ENCODE measurements at regions not wholly inside any gene's neighbourhood (a gene's known extent, or its start where the extent isn't known, plus 50 kb on each side); places are given as distances from the start of the nearest gene placed in this dataset.

- CTCF ChIA-PET (ENCODE audit: partially characterized antibody), result interaction anchor here (1.0 to 5.1 kb wide), 6 partner anchors 10 to 33 kb away, joined by 3 to 27 read pairs (median 6); no protein-coding TSS in a partner anchor
- H2AFZ ChIP-seq (ENCODE audit: low read length), result no peak overlapping the region
- TF ChIP-seq CEBPB (IDR thresholded peaks at IDR 0.05; ENCODE audit: low read depth, low read length) (no peak), CHD2 (IDR thresholded peaks at IDR 0.05; ENCODE audit: low read length) (no peak), RBBP5 (IDR thresholded peaks at IDR 0.05; ENCODE audit: borderline replicate concordance, low read depth, low read length) (no peak), ATF2 (IDR thresholded peaks at IDR 0.05; ENCODE audit: low read length) (no peak), NRF1 (IDR thresholded peaks at IDR 0.05; ENCODE audit: low read depth, low read length) (no peak), RFX5 (IDR thresholded peaks at IDR 0.05; ENCODE audit: borderline replicate concordance, low read depth, low read length) (no peak), JUND (IDR thresholded peaks at IDR 0.05; ENCODE audit: low read length) (no peak), CREB1 (IDR thresholded peaks at IDR 0.05) (no peak), USF2 (IDR thresholded peaks at IDR 0.05; ENCODE audit: low read length) (no peak)
Observed at GRCh38 chr12:115885040-115885690, 392.3 kb downstream of the MED13L start.

More at GRCh38 chr12:115885040-115885690, 392.3 kb downstream of the MED13L start:
- FAIRE-seq, result no peak
- Histone ChIP-seq H2BK5ac (ENCODE audit: low read depth, low read length) (no peak overlapping the region), H3K27ac (ENCODE audit: low read depth, low read length) (no peak overlapping the region), H3K4me1 (replicated peaks in 1 of 4; ENCODE audit: control insufficient read depth in 3 of 4, insufficient read depth in 4 of 4, low read length in 3 of 4) (no peaks in the 10 kb centered on the region), H3K4me2 (ENCODE audit: insufficient read depth in 1 of 2, low read depth in 2 of 2, low read length in 2 of 2) (no peak overlapping the region), H3K79me1 (ENCODE audit: low read depth, low read length) (no peaks in the 10 kb centered on the region), H3K23ac (ENCODE audit: insufficient read length) (no peak overlapping the region), H3K4me3 (ENCODE audit: extremely low read depth in 1 of 4, insufficient read depth in 2 of 4, low read depth in 3 of 4, low read length in 4 of 4) (no peak overlapping the region), H2BK120ac (replicated peaks; ENCODE audit: low read depth, low read length) (no peak overlapping the region), H3K4ac (replicated peaks; ENCODE audit: insufficient read length, low read depth, low read length) (no peak overlapping the region), H3K18ac (ENCODE audit: extremely low read depth, low read length) (no peak overlapping the region), H3K14ac (ENCODE audit: insufficient read length) (no peak overlapping the region), H4K91ac (replicated peaks; ENCODE audit: insufficient read length, low read length) (no peak overlapping the region), H3K56ac (replicated peaks; ENCODE audit: insufficient read length, low read depth, low read length) (no peak overlapping the region), H2BK20ac (ENCODE audit: low read length) (no peak overlapping the region), H2BK15ac (ENCODE audit: low read length) (no peak overlapping the region), H4K20me1 (replicated peaks in 1 of 2; ENCODE audit: control insufficient read depth in 1 of 2, insufficient read depth in 2 of 2, low read length in 2 of 2) (no peaks in the 10 kb centered on the region), H3K36me3 (ENCODE audit: control insufficient read depth in 2 of 4, insufficient read depth in 4 of 4, low read length in 3 of 4) (no peaks in the 10 kb centered on the region), H2AK5ac (ENCODE audit: low read depth, low read length) (no peak overlapping the region), H2BK12ac (ENCODE audit: low read depth, low read length) (no peak overlapping the region), H4K5ac (ENCODE audit: insufficient read length, low read depth, low read length) (no peak overlapping the region), H3K9me3 (ENCODE audit: insufficient read depth in 2 of 2, low read depth in 1 of 2, low read length in 1 of 2) (no peaks in the 10 kb centered on the region), H3K23me2 (ENCODE audit: low read depth, low read length) (no peaks in the 10 kb centered on the region), H3K27me3 (replicated peaks in 1 of 4; ENCODE audit: control insufficient read depth in 3 of 4, extremely low read depth in 1 of 4, insufficient read depth in 3 of 4, low read length in 3 of 4) (no peaks in the 10 kb centered on the region), H3K79me2 (ENCODE audit: control insufficient read depth in 1 of 2, insufficient read depth in 2 of 2, low read length in 2 of 2) (no peaks in the 10 kb centered on the region), H4K8ac (ENCODE audit: extremely low read depth, insufficient read depth, low read length) (no peak overlapping the region), H3K9ac (replicated peaks in 1 of 4; ENCODE audit: extremely low read depth in 1 of 4, low read depth in 3 of 4, low read length in 3 of 4) (no peak overlapping the region)
- DNase-seq (ENCODE audit: low read depth in 1 of 2, low spot score in 2 of 2), result no peak
- WGBS, 2 experiments (ENCODE audit: extremely low coverage in 1 of 2, insufficient coverage in 1 of 2, insufficient read length in 1 of 2, insufficient replicate concordance in 2 of 2, low coverage in 1 of 2, low lambda C conversion rate in 2 of 2, missing lambda C conversion rate in 1 of 2), result 91% methylated on average over 12 of the region's 12 CpGs; no CpG with 5 or more reads in 1 of the 2 experiments
- POLR2A ChIA-PET (ENCODE audit: partially characterized antibody), result interaction anchor here (1.7 kb wide), 1 partner anchor 12 kb away, joined by 6 read pairs; no protein-coding TSS in a partner anchor

Data from H1 (cell line).